MCF 10A (cell line): ENCODE measurements at regions not wholly inside any gene's neighbourhood (a gene's known extent, or its start where the extent isn't known, plus 50 kb on each side); places are given as distances from the start of the nearest gene placed in this dataset.
A peak's percentile ranks its signal among the peaks of the same experiment; 100 is the strongest.

Source experiments
- BruUV-seq: library from RNA; stranded (reverse); fragments of 400-500 nt; replicated peaks from 2 replicates; lab custom pipeline; 2021; lab: Mats Ljungman, UMichigan
- CTCF ChIA-PET: fragments of 300-600 bp; sonication (Branson Sonifier 250); formaldehyde crosslinking; extraction: SDS; loops from one replicate; lab custom pipeline; 2021; ENCODE audit warnings: antibody characterized with exemption, inconsistent platforms; lab: Yijun Ruan, JAX
- POLR2A ChIA-PET: fragments of 300-600, 350-650 bp; sonication (Branson Sonifier 250); formaldehyde crosslinking; extraction: SDS; loops from one replicate; lab custom pipeline; 2020; ENCODE audit warnings: antibody characterized with exemption, inconsistent platforms; lab: Yijun Ruan, JAX
- DNase-seq: peaks from one replicate; pipeline ENCODE4 v3.0.0-alpha.2; 2018; ENCODE audit not compliant: unreplicated experiment
- H3K27ac Mint-ChIP-seq: one replicate; pipeline ENCODE4 v1.8.0; 2022; ENCODE audit warnings: mild to moderate bottlenecking, low read depth, mixed read lengths; ENCODE audit not compliant: unreplicated experiment
- H3K27me3 Mint-ChIP-seq: one replicate; pipeline ENCODE4 v1.8.0; 2022; ENCODE audit warnings: mixed read lengths; ENCODE audit not compliant: insufficient read depth, unreplicated experiment
- H3K36me3 Mint-ChIP-seq: one replicate; pipeline ENCODE4 v1.8.0; 2022; ENCODE audit warnings: mild to moderate bottlenecking, moderate library complexity, mixed read lengths; ENCODE audit not compliant: insufficient read depth, unreplicated experiment
- H3K4me1 Mint-ChIP-seq: one replicate; pipeline ENCODE4 v1.8.0; 2022; ENCODE audit warnings: mixed read lengths; ENCODE audit not compliant: insufficient read depth, unreplicated experiment
- H3K4me3 Mint-ChIP-seq: one replicate; pipeline ENCODE4 v1.8.0; 2022; ENCODE audit warnings: mild to moderate bottlenecking, moderate library complexity, mixed read lengths; ENCODE audit not compliant: unreplicated experiment
- H3K9me3 Mint-ChIP-seq: one replicate; pipeline ENCODE4 v1.8.0; 2022; ENCODE audit warnings: mixed read lengths; ENCODE audit not compliant: unreplicated experiment
- intact Hi-C: fragments of 100-400 bp; cut with micrococcal nuclease; formaldehyde crosslinking; loops from 2 replicates; pipeline ENCODE4 v1.14.1; 2022
- TF ChIP-seq, protein P1 (sequence below): fragments of 200-600 bp; IDR thresholded peaks from one replicate; pipeline ENCODE4 v1.8.0; 2022; ENCODE audit warnings: antibody characterized with exemption, mild to moderate bottlenecking; ENCODE audit not compliant: unreplicated experiment

DNA sequence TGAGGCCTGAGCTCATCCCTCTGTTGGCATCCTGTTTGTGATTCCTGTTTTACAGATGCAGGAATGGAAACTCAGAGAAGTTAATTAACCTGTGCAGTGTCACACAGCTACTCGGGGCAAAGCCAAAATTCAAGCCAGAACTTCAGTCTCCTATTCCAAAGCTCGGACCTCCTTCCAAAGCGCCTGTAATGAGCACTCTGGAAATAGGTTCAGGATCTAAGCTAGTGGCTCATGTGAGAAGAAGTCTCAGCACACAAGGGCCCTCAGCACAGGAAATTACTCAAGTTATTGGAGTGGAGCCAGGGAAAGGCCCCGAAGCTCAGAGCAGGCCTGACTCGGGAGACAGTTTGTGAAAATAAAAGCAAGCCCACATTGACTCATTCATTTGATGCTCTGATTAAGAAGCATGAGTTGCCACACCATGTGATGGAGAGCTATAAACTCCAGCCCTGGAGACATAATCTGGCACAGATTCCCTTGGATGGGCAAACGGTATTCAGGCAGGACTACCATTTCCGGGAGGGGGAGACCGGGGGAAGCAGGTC lies 50.6 kb upstream of the LYST start:
- Mint-ChIP-seq H3K36me3 (no peaks in the 10 kb centered on the region), H3K27ac (peak overlapping the region; percentile 81), H3K4me1 (peaks cover 55% of the 10 kb centered on the region), H3K9me3 (no peaks in the 10 kb centered on the region), H3K4me3 (peak overlapping the region; percentile 35), H3K27me3 (no peaks in the 10 kb centered on the region)
- DNase-seq: peak; percentile 100
- BruUV-seq: no TSS peak
- intact Hi-C loops: loop anchor here (1.0 kb wide), 3 partner anchors 8 to 51 kb away; partner anchors contain the start of gene LYST
- CTCF ChIA-PET: interaction anchor here (0.5 to 6.1 kb wide), 20 partner anchors 8 to 412 kb away, joined by 3 to 112 read pairs (median 4); partner anchors contain the start of gene LYST
- POLR2A ChIA-PET: interaction anchor here (0.6 to 6.4 kb wide), 32 partner anchors 10 to 1312 kb away, joined by 3 to 308 read pairs (median 4); partner anchors contain the start of genes B3GALNT2, LYST and TBCE
- TF ChIP-seq, protein P1, sequence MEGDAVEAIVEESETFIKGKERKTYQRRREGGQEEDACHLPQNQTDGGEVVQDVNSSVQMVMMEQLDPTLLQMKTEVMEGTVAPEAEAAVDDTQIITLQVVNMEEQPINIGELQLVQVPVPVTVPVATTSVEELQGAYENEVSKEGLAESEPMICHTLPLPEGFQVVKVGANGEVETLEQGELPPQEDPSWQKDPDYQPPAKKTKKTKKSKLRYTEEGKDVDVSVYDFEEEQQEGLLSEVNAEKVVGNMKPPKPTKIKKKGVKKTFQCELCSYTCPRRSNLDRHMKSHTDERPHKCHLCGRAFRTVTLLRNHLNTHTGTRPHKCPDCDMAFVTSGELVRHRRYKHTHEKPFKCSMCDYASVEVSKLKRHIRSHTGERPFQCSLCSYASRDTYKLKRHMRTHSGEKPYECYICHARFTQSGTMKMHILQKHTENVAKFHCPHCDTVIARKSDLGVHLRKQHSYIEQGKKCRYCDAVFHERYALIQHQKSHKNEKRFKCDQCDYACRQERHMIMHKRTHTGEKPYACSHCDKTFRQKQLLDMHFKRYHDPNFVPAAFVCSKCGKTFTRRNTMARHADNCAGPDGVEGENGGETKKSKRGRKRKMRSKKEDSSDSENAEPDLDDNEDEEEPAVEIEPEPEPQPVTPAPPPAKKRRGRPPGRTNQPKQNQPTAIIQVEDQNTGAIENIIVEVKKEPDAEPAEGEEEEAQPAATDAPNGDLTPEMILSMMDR: no peak
